Panc1 (cell line): ENCODE measurements at regions not wholly inside any gene's neighbourhood (a gene's known extent, or its start where the extent isn't known, plus 50 kb on each side); places are given as distances from the start of the nearest gene placed in this dataset.

Experiments used
- ATAC-seq: fragments of 200-7000 bp; cut with Tn5 transposase; 2 replicates; pipeline ENCODE4 v1.9.1; 2020; ENCODE audit warnings: mild to moderate bottlenecking, moderate library complexity
- BruUV-seq: library from RNA; stranded (reverse); fragments of 400-500 nt; replicated peaks from 2 replicates; lab custom pipeline; 2021; lab: Mats Ljungman, UMichigan
- CTCF ChIA-PET: fragments of 300-600 bp; sonication (Branson Sonifier 250); formaldehyde crosslinking; loops from one replicate; lab custom pipeline; 2022; ENCODE audit warnings: antibody characterized with exemption; lab: Charles Lee
- POLR2A ChIA-PET: fragments of 300-600 bp; sonication (Branson Sonifier 250); formaldehyde crosslinking; loops from one replicate; lab custom pipeline; 2022; ENCODE audit warnings: antibody characterized with exemption; lab: Charles Lee
- DNase-seq: peaks from one replicate; pipeline ENCODE4 v3.0.0-alpha.2; 2010; ENCODE audit warnings: low read depth, low spot score
- H3K27ac ChIP-seq: 2 replicates; pipeline ENCODE4 v1.5.1; 2011; ENCODE audit warnings: mild to moderate bottlenecking, low read length, inconsistent platforms
- H3K27me3 ChIP-seq: fragments of 200-500 bp; sonication (Bioruptor generic); 2 replicates; pipeline ENCODE4 v1.6.0; 2014; ENCODE audit warnings: low read length, inconsistent platforms; ENCODE audit not compliant: control insufficient read depth, insufficient read depth
- H3K36me3 ChIP-seq: fragments of 200-500 bp; sonication (Bioruptor generic); 2 replicates; pipeline ENCODE4 v1.5.1; 2014; ENCODE audit warnings: inconsistent platforms, mild to moderate bottlenecking, low read length, moderate library complexity; ENCODE audit not compliant: control insufficient read depth, insufficient read depth
- H3K4me1 ChIP-seq: 2 replicates; pipeline ENCODE4 v1.5.1; 2011; ENCODE audit warnings: inconsistent platforms, mild to moderate bottlenecking, low read length, moderate library complexity; ENCODE audit not compliant: control insufficient read depth, insufficient read depth
- H3K4me3 ChIP-seq, 2 experiments: 2 replicates each; pipeline ENCODE4 v1.5.1; 2011 to 2012; ENCODE audit warnings: low read depth in 2 of 2, low read length in 2 of 2, mild to moderate bottlenecking in 2 of 2, inconsistent platforms in 1 of 2, moderate library complexity in 1 of 2
- H3K9me3 ChIP-seq: fragments of 200-500 bp; sonication (Bioruptor generic); 2 replicates; pipeline ENCODE4 v1.5.1; 2014; ENCODE audit warnings: low read depth, mild to moderate bottlenecking, inconsistent platforms, low read length, moderate library complexity; ENCODE audit not compliant: control insufficient read depth, insufficient read depth
- CTCF ChIP-seq: fragments of 450-650 bp; IDR thresholded peaks from 2 replicates; pipeline ENCODE4 v1.5.1; 2017; ENCODE audit warnings: mild to moderate bottlenecking
- POLR2AphosphoS5 ChIP-seq: IDR thresholded peaks from 2 replicates; pipeline ENCODE4 v1.6.1; 2012; ENCODE audit warnings: mild to moderate bottlenecking, low read depth, low read length, moderate library complexity
- REST ChIP-seq, 2 experiments: IDR thresholded peaks; 2 replicates each; pipeline ENCODE4 v1.6.1; 2011 to 2012; ENCODE audit warnings: low read depth in 2 of 2, control low read depth in 1 of 2, low read length in 1 of 2, mild to moderate bottlenecking in 1 of 2, moderate library complexity in 1 of 2; ENCODE audit not compliant: insufficient read depth in 1 of 2
- SIN3A ChIP-seq: IDR thresholded peaks from 2 replicates; pipeline ENCODE4 v1.6.1; 2012; ENCODE audit warnings: low read depth, mild to moderate bottlenecking, low read length, moderate library complexity, borderline replicate concordance; ENCODE audit not compliant: insufficient read depth
- TCF7L2 ChIP-seq: IDR thresholded peaks from 2 replicates; pipeline ENCODE4 v1.6.1; 2011; ENCODE audit warnings: mild to moderate bottlenecking, low read depth, low read length, inconsistent platforms
- in situ Hi-C: cut with HindIII; loops from 2 replicates; pipeline ENCODE4 v1.10.0; 2016; ENCODE audit warnings: low sequenced_read_pairs, low pct_unique_long_range_greater_than_20kb
- intact Hi-C: fragments of 100-400 bp; cut with micrococcal nuclease; formaldehyde crosslinking; loops from one replicate; pipeline ENCODE4 v1.10.0; 2022; ENCODE audit not compliant: unreplicated experiment

- in situ Hi-C loops = no loop called here
- no peaks in the 10 kb centered on the region for H3K27me3 ChIP-seq
- no peaks in the 10 kb centered on the region for H3K36me3 ChIP-seq
- no peak overlapping the region for H3K4me3 ChIP-seq
- ChIA-PET POLR2A (no interaction called here), CTCF (no interaction called here)
- no peak for DNase-seq
- no peak for ATAC-seq
- TF ChIP-seq TCF7L2 (no peak), SIN3A (no peak), POLR2AphosphoS5 (no peak), REST (IDR thresholded peaks at IDR 0.05; ENCODE audit: insufficient read depth in 1 of 2, low read depth in 2 of 2, low read length in 1 of 2) (no peak), CTCF (no peak)
- intact Hi-C loops = no loop called here
- H3K4me1 ChIP-seq = no peaks in the 10 kb centered on the region
- H3K9me3 ChIP-seq = no peaks in the 10 kb centered on the region
- H3K27ac ChIP-seq = no peak overlapping the region
- BruUV-seq = no TSS peak
These were observed 849.4 kb upstream of the DIAPH2 start for GRCh38 chrX:95835223-95835622.

- Histone ChIP-seq H3K36me3 (no peaks in the 10 kb centered on the region), H3K4me3 (no peak overlapping the region), H3K9me3 (no peaks in the 10 kb centered on the region), H3K27me3 (no peaks in the 10 kb centered on the region), H3K27ac (no peak overlapping the region), H3K4me1 (no peaks in the 10 kb centered on the region)
- ATAC-seq (no peak), DNase-seq (no peak)
- BruUV-seq = no TSS peak
- in situ Hi-C loops = no loop called here
- intact Hi-C loops = no loop called here
- TF ChIP-seq TCF7L2 (no peak), REST (IDR thresholded peaks at IDR 0.05; ENCODE audit: insufficient read depth in 1 of 2, low read depth in 2 of 2, low read length in 1 of 2) (no peak), SIN3A (no peak), CTCF (no peak), POLR2AphosphoS5 (no peak)
- ChIA-PET POLR2A (no interaction called here), CTCF (no interaction called here)
These were observed 848.1 kb upstream of the DIAPH2 start for GRCh38 chrX:95836517-95836916.
